ENCODE measurements at regions not wholly inside any gene's neighbourhood (a gene's known extent, or its start where the extent isn't known, plus 50 kb on each side); places are given as distances from the start of the nearest gene placed in this dataset.

- TF ChIP-seq POLR2AphosphoS5 (IDR thresholded peaks at IDR 0.05; ENCODE audit: low read depth) (no peak), EZH2 (IDR thresholded peaks at IDR 0.05; ENCODE audit: low read depth, unreplicated experiment) (no peak)
- TF ChIP-seq, protein P1, sequence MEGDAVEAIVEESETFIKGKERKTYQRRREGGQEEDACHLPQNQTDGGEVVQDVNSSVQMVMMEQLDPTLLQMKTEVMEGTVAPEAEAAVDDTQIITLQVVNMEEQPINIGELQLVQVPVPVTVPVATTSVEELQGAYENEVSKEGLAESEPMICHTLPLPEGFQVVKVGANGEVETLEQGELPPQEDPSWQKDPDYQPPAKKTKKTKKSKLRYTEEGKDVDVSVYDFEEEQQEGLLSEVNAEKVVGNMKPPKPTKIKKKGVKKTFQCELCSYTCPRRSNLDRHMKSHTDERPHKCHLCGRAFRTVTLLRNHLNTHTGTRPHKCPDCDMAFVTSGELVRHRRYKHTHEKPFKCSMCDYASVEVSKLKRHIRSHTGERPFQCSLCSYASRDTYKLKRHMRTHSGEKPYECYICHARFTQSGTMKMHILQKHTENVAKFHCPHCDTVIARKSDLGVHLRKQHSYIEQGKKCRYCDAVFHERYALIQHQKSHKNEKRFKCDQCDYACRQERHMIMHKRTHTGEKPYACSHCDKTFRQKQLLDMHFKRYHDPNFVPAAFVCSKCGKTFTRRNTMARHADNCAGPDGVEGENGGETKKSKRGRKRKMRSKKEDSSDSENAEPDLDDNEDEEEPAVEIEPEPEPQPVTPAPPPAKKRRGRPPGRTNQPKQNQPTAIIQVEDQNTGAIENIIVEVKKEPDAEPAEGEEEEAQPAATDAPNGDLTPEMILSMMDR (conservative IDR thresholded peaks at IDR 0.05; ENCODE audit: low read depth in 2 of 2): no peak
Measured at GRCh38 chr2:71919708-71920107, 228.0 kb downstream of the CYP26B1 start.
